Neural crest cell (in vitro differentiated cells): ENCODE measurements at regions not wholly inside any gene's neighbourhood (a gene's known extent, or its start where the extent isn't known, plus 50 kb on each side); places are given as distances from the start of the nearest gene placed in this dataset.

ENCODE experiments used
- DNase-seq: peaks from one replicate; pipeline ENCODE4 v3.0.0; 2021; ENCODE audit warnings: low read depth, mixed read lengths, low spot score
- H3K27ac Mint-ChIP-seq: one replicate; pipeline ENCODE4 v1.8.0; 2021; ENCODE audit warnings: mild to moderate bottlenecking, mixed read lengths; ENCODE audit not compliant: unreplicated experiment
- H3K27me3 Mint-ChIP-seq: 2 replicates; pipeline ENCODE4 v1.8.0; 2021; ENCODE audit warnings: low read depth, mild to moderate bottlenecking, mixed read lengths
- H3K36me3 Mint-ChIP-seq: 2 replicates; pipeline ENCODE4 v1.8.0; 2021; ENCODE audit warnings: low read depth, mild to moderate bottlenecking, mixed read lengths
- H3K4me1 Mint-ChIP-seq: 2 replicates; pipeline ENCODE4 v1.8.0; 2021; ENCODE audit warnings: mixed read lengths
- H3K4me3 Mint-ChIP-seq: one replicate; pipeline ENCODE4 v1.8.0; 2021; ENCODE audit warnings: mild to moderate bottlenecking, mixed read lengths
- H3K9me3 Mint-ChIP-seq: 2 replicates; pipeline ENCODE4 v1.8.0; 2021; ENCODE audit warnings: mixed read lengths
- TF ChIP-seq, protein P1 (sequence below): fragments of 200-600 bp; sonication (generic); conservative IDR thresholded peaks from 2 replicates; pipeline ENCODE4 v1.5.0; 2021; ENCODE audit warnings: antibody characterized with exemption, mild to moderate bottlenecking

GRCh38 chr7:46218461-46219200 lies 297.6 kb upstream of the IGFBP3 start:
- TF ChIP-seq, protein P1, sequence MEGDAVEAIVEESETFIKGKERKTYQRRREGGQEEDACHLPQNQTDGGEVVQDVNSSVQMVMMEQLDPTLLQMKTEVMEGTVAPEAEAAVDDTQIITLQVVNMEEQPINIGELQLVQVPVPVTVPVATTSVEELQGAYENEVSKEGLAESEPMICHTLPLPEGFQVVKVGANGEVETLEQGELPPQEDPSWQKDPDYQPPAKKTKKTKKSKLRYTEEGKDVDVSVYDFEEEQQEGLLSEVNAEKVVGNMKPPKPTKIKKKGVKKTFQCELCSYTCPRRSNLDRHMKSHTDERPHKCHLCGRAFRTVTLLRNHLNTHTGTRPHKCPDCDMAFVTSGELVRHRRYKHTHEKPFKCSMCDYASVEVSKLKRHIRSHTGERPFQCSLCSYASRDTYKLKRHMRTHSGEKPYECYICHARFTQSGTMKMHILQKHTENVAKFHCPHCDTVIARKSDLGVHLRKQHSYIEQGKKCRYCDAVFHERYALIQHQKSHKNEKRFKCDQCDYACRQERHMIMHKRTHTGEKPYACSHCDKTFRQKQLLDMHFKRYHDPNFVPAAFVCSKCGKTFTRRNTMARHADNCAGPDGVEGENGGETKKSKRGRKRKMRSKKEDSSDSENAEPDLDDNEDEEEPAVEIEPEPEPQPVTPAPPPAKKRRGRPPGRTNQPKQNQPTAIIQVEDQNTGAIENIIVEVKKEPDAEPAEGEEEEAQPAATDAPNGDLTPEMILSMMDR = no peak
- peaks cover 52% of the 10 kb centered on the region for H3K4me1 Mint-ChIP-seq
- H3K4me3 Mint-ChIP-seq = peak overlapping the region; percentile 28
- H3K36me3 Mint-ChIP-seq = no peaks in the 10 kb centered on the region
- DNase-seq = no peak
- no peaks in the 10 kb centered on the region for H3K27me3 Mint-ChIP-seq
- H3K9me3 Mint-ChIP-seq = peaks cover 3% of the 10 kb centered on the region
- H3K27ac Mint-ChIP-seq = peak overlapping the region; percentile 88

GRCh38 chr7:46215987-46216567 lies 295.0 kb upstream of the IGFBP3 start:
- peaks cover 60% of the 10 kb centered on the region for H3K4me1 Mint-ChIP-seq
- TF ChIP-seq, protein P1 = no peak
- peaks cover 6% of the 10 kb centered on the region for H3K9me3 Mint-ChIP-seq
- no peaks in the 10 kb centered on the region for H3K36me3 Mint-ChIP-seq
- H3K4me3 Mint-ChIP-seq = peak overlapping the region; percentile 42
- H3K27ac Mint-ChIP-seq = peak overlapping the region; percentile 79
- no peaks in the 10 kb centered on the region for H3K27me3 Mint-ChIP-seq
- DNase-seq = peak; percentile 28

DNA sequence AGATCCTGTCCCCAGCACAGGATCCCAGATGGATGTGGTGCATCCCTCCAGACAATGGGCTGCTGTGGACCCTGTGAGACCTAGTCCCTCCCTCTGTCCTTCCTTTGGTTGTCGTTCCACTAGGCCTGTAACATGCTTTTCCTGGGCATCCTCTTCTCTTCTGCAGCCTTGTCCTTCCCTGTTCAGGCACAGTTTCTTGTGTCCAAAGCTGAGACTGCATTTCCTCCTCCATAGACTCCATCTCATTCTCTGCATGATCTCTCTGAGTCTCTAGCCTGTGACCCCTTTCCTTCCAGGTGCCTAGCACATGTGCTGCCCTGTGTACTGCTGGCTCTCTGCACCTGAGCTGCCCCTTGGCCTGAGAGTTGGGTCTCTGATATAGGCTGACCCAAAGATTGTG lies 293.5 kb upstream of the IGFBP3 start:
- peaks cover 6% of the 10 kb centered on the region for H3K9me3 Mint-ChIP-seq
- H3K36me3 Mint-ChIP-seq = no peaks in the 10 kb centered on the region
- H3K4me1 Mint-ChIP-seq = peaks cover 62% of the 10 kb centered on the region
- TF ChIP-seq, protein P1 = no peak
- H3K27me3 Mint-ChIP-seq = no peaks in the 10 kb centered on the region
- H3K4me3 Mint-ChIP-seq = no peak overlapping the region
- DNase-seq = no peak
- no peak overlapping the region for H3K27ac Mint-ChIP-seq

DNA sequence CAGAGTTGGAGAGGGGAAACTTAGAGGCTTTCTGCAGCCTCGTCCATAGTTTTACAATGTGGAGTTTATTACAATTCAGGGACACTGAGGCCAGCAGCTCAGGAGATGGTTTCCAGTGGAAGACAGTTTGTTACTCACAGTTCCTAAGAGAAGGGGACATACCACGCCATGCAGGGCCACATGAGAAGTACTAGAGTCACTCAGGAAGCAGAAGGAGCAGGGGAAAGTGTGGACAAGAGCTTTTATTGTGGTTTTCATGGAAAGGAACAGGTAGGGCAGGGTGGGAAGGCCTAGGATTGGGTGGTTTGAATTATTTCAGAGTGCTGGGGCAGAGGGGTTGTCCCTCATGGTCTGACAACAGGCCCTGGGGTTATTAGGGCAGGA lies 292.1 kb upstream of the IGFBP3 start:
- Mint-ChIP-seq H3K27ac (peak overlapping the region; percentile 53), H3K4me1 (peaks cover 49% of the 10 kb centered on the region), H3K4me3 (no peak overlapping the region), H3K36me3 (no peaks in the 10 kb centered on the region), H3K9me3 (peaks cover 6% of the 10 kb centered on the region), H3K27me3 (no peaks in the 10 kb centered on the region)
- DNase-seq = no peak
- TF ChIP-seq, protein P1 = no peak

GRCh38 chr7:46212425-46213153 lies 291.5 kb upstream of the IGFBP3 start:
- TF ChIP-seq, protein P1 = no peak
- H3K4me3 Mint-ChIP-seq = no peak overlapping the region
- H3K36me3 Mint-ChIP-seq = no peaks in the 10 kb centered on the region
- peaks cover 43% of the 10 kb centered on the region for H3K4me1 Mint-ChIP-seq
- peak overlapping the region; percentile 53 for H3K27ac Mint-ChIP-seq
- H3K9me3 Mint-ChIP-seq = peaks cover 6% of the 10 kb centered on the region
- no peaks in the 10 kb centered on the region for H3K27me3 Mint-ChIP-seq
- DNase-seq = no peak
